OCI-LY7 (cell line): ENCODE measurements at regions not wholly inside any gene's neighbourhood (a gene's known extent, or its start where the extent isn't known, plus 50 kb on each side); places are given as distances from the start of the nearest gene placed in this dataset.

ENCODE experiments used
- CTCF ChIP-seq: fragments of 200-600 bp; sonication (generic); conservative IDR thresholded peaks from 2 replicates; pipeline ENCODE4 v1.5.1; 2014; ENCODE audit warnings: mild to moderate bottlenecking, antibody characterized with exemption, low read length, moderate library complexity, mixed read lengths
- EZH2phosphoT487 ChIP-seq: fragments of 200-600 bp; sonication (generic); IDR thresholded peaks from 2 replicates; pipeline ENCODE4 v1.6.1; 2018; ENCODE audit warnings: low read depth, borderline replicate concordance, mild to moderate bottlenecking, mixed run types, antibody characterized with exemption, low read length, moderate library complexity, mixed read lengths

DNA sequence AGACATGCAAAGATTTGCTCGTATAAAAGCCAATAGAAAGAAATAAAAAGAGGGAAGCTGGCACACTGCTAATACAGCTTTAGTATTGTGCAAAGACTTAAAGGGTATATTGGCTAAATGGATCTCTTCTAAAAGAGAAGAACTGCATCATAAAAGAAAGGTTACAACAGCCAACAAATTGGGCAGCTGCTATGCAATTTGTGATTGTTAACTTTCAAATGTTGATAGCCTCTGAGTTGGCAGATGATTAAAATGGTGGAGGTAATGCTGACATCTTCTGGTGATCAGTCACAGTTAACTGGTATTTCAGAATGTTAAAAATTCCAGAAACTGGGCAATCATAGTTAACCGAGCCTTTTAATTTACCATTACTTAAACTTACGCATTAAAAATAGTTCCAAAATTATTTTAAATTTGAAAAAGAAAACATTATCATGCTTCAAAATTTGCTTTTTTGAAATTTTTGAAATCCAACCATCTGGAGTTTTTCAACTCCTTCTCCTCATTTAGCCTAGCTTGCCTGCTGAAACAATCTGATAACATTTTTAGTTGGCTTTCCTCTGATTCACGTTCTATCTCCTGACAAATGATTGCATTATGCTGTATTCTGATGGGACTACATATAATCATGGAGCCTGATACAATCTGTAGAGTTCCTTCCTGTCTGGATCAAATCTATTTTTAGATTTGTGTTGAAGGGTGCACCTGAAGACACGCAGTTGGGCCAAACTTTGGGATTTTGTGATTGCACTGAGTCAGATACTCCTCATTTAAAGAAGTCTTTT, 144.0 kb upstream of the PDZRN3 start:
- no peak for TF ChIP-seq CTCF
- TF ChIP-seq EZH2phosphoT487: no peak
